ENCODE measurements at regions not wholly inside any gene's neighbourhood (a gene's known extent, or its start where the extent isn't known, plus 50 kb on each side); places are given as distances from the start of the nearest gene placed in this dataset.

DNA sequence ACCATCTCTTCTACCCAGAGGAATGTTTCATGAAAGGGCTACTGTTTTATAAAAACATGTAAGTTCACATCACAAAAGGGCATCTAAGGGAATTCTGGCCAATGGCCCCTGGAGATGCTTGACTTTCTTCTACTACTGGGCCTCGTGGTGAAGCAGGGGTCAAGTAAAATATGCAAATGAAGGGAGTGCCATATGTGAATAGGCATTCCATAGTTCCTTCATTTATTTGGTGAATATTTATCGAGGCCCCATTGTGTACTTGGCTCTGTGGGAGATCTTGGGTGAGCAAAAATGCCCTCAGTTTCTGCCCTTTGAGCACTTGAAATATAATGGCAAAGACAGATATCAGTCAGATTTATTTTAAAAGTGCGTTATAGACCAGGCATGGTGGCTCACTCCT, 101.3 kb upstream of the CACNA2D3 start:
- TF ChIP-seq GATA2 (IDR thresholded peaks at IDR 0.05; ENCODE audit: low read depth, low read length), result no peak
- no peak for TF ChIP-seq GATA3 (IDR thresholded peaks at IDR 0.05; ENCODE audit: low read depth, low read length)

All from SH-SY5Y (cell line).